GM19328 (cell line): ENCODE measurements at regions not wholly inside any gene's neighbourhood (a gene's known extent, or its start where the extent isn't known, plus 50 kb on each side); places are given as distances from the start of the nearest gene placed in this dataset.
"Not testable (repeated sequence)": the region's sequence is repeated elsewhere in the genome, so short reads cannot be mapped to it uniquely, and the experiment has no call there.

ENCODE experiments used
- ATAC-seq: cut with Tn5 transposase; IDR thresholded peaks from one replicate; pipeline ENCODE4 v1.9.1; 2021; ENCODE audit warnings: mild to moderate bottlenecking, moderate library complexity; ENCODE audit not compliant: unreplicated experiment

- not testable (repeated sequence) for ATAC-seq
These were observed 970.6 kb downstream of the NR2F1-AS1 start for GRCh38 chr5:92610435-92610834.

- no peak for ATAC-seq
These were observed 975.4 kb downstream of the NR2F1-AS1 start for GRCh38 chr5:92605591-92605990.

- no peak for ATAC-seq
These were observed 981.7 kb downstream of the NR2F1-AS1 start for GRCh38 chr5:92599217-92599810.

- no peak for ATAC-seq
These were observed 987.0 kb downstream of the NR2F1-AS1 start for GRCh38 chr5:92594031-92594430.

- ATAC-seq, result no peak
These were observed 992.1 kb downstream of the NR2F1-AS1 start for GRCh38 chr5:92588876-92589275.

- ATAC-seq, result no peak
These were observed 999.3 kb downstream of the NR2F1-AS1 start for GRCh38 chr5:92581690-92582089.

GRCh38 chr5:92581249-92581648 is 999.8 kb downstream of the NR2F1-AS1 start:
- ATAC-seq, result no peak

- no peak for ATAC-seq
These were observed 1000.2 kb downstream of the NR2F1-AS1 start for GRCh38 chr5:92580814-92581213.

- no peak for ATAC-seq
These were observed 1007.0 kb downstream of the NR2F1-AS1 start for GRCh38 chr5:92574023-92574422.

GRCh38 chr5:92568522-92568921 is 1012.5 kb downstream of the NR2F1-AS1 start:
- ATAC-seq, result no peak

GRCh38 chr5:92567831-92568450 is 1013.1 kb downstream of the NR2F1-AS1 start:
- no peak for ATAC-seq

- no peak for ATAC-seq
These were observed 1014.8 kb downstream of the NR2F1-AS1 start for GRCh38 chr5:92566113-92566786.

- ATAC-seq, result no peak
These were observed 1015.3 kb downstream of the NR2F1-AS1 start for GRCh38 chr5:92565673-92566072.

GRCh38 chr5:92562065-92562464 is 1019.0 kb downstream of the NR2F1-AS1 start:
- no peak for ATAC-seq

- no peak for ATAC-seq
These were observed 1019.5 kb downstream of the NR2F1-AS1 start for GRCh38 chr5:92561411-92561959.

- no peak for ATAC-seq
These were observed 1020.2 kb downstream of the NR2F1-AS1 start for GRCh38 chr5:92560698-92561401.

GRCh38 chr5:92559781-92560180 is 1021.2 kb downstream of the NR2F1-AS1 start:
- ATAC-seq, result no peak

GRCh38 chr5:92559331-92559730 is 1021.7 kb downstream of the NR2F1-AS1 start:
- ATAC-seq, result no peak

- ATAC-seq, result no peak
These were observed 1024.3 kb downstream of the NR2F1-AS1 start for GRCh38 chr5:92556747-92557146.

- ATAC-seq, result no peak
These were observed 1026.5 kb downstream of the NR2F1-AS1 start for GRCh38 chr5:92554447-92555085.

- ATAC-seq, result no peak
These were observed 1027.7 kb downstream of the NR2F1-AS1 start for GRCh38 chr5:92553326-92553725.
